ENCODE measurements at regions not wholly inside any gene's neighbourhood (a gene's known extent, or its start where the extent isn't known, plus 50 kb on each side); places are given as distances from the start of the nearest gene placed in this dataset.

DNA sequence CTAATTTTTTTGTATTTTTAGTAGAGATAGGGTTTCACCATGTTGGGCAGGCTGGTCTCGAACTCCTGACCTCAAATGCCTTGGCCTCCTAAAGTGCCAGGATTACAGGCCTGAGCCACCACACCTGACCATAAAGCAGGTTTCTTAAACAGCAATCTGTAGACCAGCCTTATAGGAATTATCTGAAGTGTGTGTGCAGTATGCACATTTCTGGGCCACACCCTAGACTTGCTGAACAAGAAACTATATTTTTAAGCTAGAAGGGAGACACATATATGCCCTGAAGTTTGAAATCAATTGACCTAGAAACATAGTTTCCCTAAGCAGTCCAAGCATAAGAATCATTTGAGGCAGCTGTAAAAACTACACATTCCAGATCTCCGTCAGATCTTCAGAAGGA, 805.7 kb downstream of the TUSC7 start:
- no peaks in the 10 kb centered on the region for H3K9me3 ChIP-seq
- ChIA-PET CTCF (no interaction called here), POLR2A (no interaction called here)
- H3K27ac ChIP-seq (ENCODE audit: low read depth in 2 of 2, low read length in 1 of 2) = no peak overlapping the region
- no peaks in the 10 kb centered on the region for H3K79me2 ChIP-seq (ENCODE audit: insufficient read depth)
- peaks cover 8% of the 10 kb centered on the region for H3F3A ChIP-seq (replicated peaks; ENCODE audit: insufficient read depth)
- no peak for DNase-seq
- no peaks in the 10 kb centered on the region for H4K20me1 ChIP-seq (ENCODE audit: insufficient read depth)
- H3K4me2 ChIP-seq = no peak overlapping the region
- no peaks in the 10 kb centered on the region for H3K9me2 ChIP-seq
- no peak overlapping the region for H3K9ac ChIP-seq
- no peak overlapping the region for H2AFZ ChIP-seq (ENCODE audit: low read depth)
- TF ChIP-seq JUND (IDR thresholded peaks at IDR 0.05) (no peak), TCF12 (IDR thresholded peaks at IDR 0.05) (no peak), CHD2 (IDR thresholded peaks at IDR 0.05; ENCODE audit: low read length, partially characterized antibody) (no peak), SIN3A (IDR thresholded peaks at IDR 0.05; ENCODE audit: borderline replicate concordance, low read depth, low read length) (no peak), MXI1 (IDR thresholded peaks at IDR 0.05; ENCODE audit: low read depth, low read length) (no peak), SMC3 (IDR thresholded peaks at IDR 0.05; ENCODE audit: low read depth, low read length) (no peak), FOSL2 (IDR thresholded peaks at IDR 0.05; ENCODE audit: borderline replicate concordance, low read depth) (no peak), YY1 (IDR thresholded peaks at IDR 0.05; ENCODE audit: low read depth) (no peak), ELF1 (IDR thresholded peaks at IDR 0.05) (no peak), GABPA (IDR thresholded peaks at IDR 0.05; ENCODE audit: low read depth) (no peak), FOXM1 (IDR thresholded peaks at IDR 0.05; ENCODE audit: low read depth) (no peak)
- TF ChIP-seq, protein P1, sequence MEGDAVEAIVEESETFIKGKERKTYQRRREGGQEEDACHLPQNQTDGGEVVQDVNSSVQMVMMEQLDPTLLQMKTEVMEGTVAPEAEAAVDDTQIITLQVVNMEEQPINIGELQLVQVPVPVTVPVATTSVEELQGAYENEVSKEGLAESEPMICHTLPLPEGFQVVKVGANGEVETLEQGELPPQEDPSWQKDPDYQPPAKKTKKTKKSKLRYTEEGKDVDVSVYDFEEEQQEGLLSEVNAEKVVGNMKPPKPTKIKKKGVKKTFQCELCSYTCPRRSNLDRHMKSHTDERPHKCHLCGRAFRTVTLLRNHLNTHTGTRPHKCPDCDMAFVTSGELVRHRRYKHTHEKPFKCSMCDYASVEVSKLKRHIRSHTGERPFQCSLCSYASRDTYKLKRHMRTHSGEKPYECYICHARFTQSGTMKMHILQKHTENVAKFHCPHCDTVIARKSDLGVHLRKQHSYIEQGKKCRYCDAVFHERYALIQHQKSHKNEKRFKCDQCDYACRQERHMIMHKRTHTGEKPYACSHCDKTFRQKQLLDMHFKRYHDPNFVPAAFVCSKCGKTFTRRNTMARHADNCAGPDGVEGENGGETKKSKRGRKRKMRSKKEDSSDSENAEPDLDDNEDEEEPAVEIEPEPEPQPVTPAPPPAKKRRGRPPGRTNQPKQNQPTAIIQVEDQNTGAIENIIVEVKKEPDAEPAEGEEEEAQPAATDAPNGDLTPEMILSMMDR (IDR thresholded peaks at IDR 0.05) = no peak
- H3K4me3 ChIP-seq (ENCODE audit: low read depth in 2 of 2, low read length in 1 of 2) = no peak overlapping the region
- no peaks in the 10 kb centered on the region for H3K27me3 ChIP-seq (ENCODE audit: insufficient read depth)
- H3K36me3 ChIP-seq (replicated peaks in 1 of 2; ENCODE audit: control insufficient read depth in 1 of 2, insufficient read depth in 2 of 2, low read length in 1 of 2) = no peaks in the 10 kb centered on the region
- 82% methylated on average over 1 of the region's 2 CpGs for WGBS (ENCODE audit: low lambda C conversion rate)
- H3K4me1 ChIP-seq (ENCODE audit: control insufficient read depth in 1 of 2, insufficient read depth in 2 of 2, low read depth in 1 of 2, low read length in 1 of 2) = peaks cover 0 to 9% of the 10 kb centered on the region in 2 experiments; a peak in 2 of 4 replicates

DNA sequence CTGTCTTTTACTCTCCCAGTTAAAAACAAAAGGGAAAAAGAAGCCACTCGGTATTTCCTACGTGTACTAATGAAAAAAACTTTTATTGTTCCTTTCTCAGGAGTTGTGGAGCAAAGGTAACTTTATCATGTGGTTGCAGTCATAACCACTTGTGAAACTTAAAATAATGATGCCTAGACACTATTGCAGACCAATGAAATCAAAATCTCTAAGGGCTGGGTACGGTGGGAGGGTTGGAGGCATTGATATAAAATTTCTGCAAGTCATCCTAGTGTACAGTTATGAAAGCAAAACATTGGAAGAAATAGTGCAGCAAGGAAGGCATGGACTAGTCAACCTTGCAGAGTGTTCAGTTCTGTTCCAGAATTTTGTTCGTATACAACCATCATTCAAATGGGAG, 808.8 kb downstream of the TUSC7 start:
- no peaks in the 10 kb centered on the region for H3K79me2 ChIP-seq (ENCODE audit: insufficient read depth)
- H3F3A ChIP-seq (replicated peaks; ENCODE audit: insufficient read depth) = no peaks in the 10 kb centered on the region
- no peak for DNase-seq
- POLR2A ChIA-PET = no interaction called here
- H3K4me3 ChIP-seq (ENCODE audit: low read depth in 2 of 2, low read length in 1 of 2) = no peak overlapping the region
- H3K27ac ChIP-seq (ENCODE audit: low read depth in 2 of 2, low read length in 1 of 2) = no peak overlapping the region
- WGBS (ENCODE audit: low lambda C conversion rate) = 86% methylated on average over 4 of the region's 4 CpGs
- no peaks in the 10 kb centered on the region for H3K9me2 ChIP-seq
- no peaks in the 10 kb centered on the region for H3K9me3 ChIP-seq
- H2AFZ ChIP-seq (ENCODE audit: low read depth) = no peak overlapping the region
- no peaks in the 10 kb centered on the region for H3K27me3 ChIP-seq (ENCODE audit: insufficient read depth)
- no peaks in the 10 kb centered on the region for H3K36me3 ChIP-seq (replicated peaks in 1 of 2; ENCODE audit: control insufficient read depth in 1 of 2, insufficient read depth in 2 of 2, low read length in 1 of 2)
- no peak for TF ChIP-seq EP300 (IDR thresholded peaks at IDR 0.05; ENCODE audit: borderline replicate concordance in 1 of 2, low read depth in 1 of 2, low read length in 1 of 2)
- TF ChIP-seq POLR2AphosphoS5 (IDR thresholded peaks at IDR 0.05; ENCODE audit: low read depth, low read length) = no peak
- no peak for TF ChIP-seq CHD2 (IDR thresholded peaks at IDR 0.05; ENCODE audit: low read length, partially characterized antibody)
- TF ChIP-seq, protein P2, sequence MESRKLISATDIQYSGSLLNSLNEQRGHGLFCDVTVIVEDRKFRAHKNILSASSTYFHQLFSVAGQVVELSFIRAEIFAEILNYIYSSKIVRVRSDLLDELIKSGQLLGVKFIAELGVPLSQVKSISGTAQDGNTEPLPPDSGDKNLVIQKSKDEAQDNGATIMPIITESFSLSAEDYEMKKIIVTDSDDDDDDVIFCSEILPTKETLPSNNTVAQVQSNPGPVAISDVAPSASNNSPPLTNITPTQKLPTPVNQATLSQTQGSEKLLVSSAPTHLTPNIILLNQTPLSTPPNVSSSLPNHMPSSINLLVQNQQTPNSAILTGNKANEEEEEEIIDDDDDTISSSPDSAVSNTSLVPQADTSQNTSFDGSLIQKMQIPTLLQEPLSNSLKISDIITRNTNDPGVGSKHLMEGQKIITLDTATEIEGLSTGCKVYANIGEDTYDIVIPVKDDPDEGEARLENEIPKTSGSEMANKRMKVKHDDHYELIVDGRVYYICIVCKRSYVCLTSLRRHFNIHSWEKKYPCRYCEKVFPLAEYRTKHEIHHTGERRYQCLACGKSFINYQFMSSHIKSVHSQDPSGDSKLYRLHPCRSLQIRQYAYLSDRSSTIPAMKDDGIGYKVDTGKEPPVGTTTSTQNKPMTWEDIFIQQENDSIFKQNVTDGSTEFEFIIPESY (IDR thresholded peaks at IDR 0.05; ENCODE audit: borderline replicate concordance, low read depth) = no peak
- TF ChIP-seq GATA2 (CRISPR knock-in tag; IDR thresholded peaks at IDR 0.05) = no peak
- TF ChIP-seq, protein P3, sequence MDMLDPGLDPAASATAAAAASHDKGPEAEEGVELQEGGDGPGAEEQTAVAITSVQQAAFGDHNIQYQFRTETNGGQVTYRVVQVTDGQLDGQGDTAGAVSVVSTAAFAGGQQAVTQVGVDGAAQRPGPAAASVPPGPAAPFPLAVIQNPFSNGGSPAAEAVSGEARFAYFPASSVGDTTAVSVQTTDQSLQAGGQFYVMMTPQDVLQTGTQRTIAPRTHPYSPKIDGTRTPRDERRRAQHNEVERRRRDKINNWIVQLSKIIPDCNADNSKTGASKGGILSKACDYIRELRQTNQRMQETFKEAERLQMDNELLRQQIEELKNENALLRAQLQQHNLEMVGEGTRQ (IDR thresholded peaks at IDR 0.05; ENCODE audit: borderline replicate concordance, low read depth, low read length) = no peak
- TF ChIP-seq, protein P4, sequence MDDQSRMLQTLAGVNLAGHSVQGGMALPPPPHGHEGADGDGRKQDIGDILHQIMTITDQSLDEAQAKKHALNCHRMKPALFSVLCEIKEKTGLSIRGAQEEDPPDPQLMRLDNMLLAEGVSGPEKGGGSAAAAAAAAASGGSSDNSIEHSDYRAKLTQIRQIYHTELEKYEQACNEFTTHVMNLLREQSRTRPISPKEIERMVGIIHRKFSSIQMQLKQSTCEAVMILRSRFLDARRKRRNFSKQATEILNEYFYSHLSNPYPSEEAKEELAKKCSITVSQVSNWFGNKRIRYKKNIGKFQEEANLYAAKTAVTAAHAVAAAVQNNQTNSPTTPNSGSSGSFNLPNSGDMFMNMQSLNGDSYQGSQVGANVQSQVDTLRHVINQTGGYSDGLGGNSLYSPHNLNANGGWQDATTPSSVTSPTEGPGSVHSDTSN (IDR thresholded peaks at IDR 0.05) = no peak
- no peak for TF ChIP-seq GABPA (IDR thresholded peaks at IDR 0.05; ENCODE audit: low read depth)
- TF ChIP-seq, protein P5, sequence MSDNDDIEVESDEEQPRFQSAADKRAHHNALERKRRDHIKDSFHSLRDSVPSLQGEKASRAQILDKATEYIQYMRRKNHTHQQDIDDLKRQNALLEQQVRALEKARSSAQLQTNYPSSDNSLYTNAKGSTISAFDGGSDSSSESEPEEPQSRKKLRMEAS (IDR thresholded peaks at IDR 0.05; ENCODE audit: low read depth) = no peak
- TF ChIP-seq, protein P6, sequence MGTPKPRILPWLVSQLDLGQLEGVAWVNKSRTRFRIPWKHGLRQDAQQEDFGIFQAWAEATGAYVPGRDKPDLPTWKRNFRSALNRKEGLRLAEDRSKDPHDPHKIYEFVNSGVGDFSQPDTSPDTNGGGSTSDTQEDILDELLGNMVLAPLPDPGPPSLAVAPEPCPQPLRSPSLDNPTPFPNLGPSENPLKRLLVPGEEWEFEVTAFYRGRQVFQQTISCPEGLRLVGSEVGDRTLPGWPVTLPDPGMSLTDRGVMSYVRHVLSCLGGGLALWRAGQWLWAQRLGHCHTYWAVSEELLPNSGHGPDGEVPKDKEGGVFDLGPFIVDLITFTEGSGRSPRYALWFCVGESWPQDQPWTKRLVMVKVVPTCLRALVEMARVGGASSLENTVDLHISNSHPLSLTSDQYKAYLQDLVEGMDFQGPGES (IDR thresholded peaks at IDR 0.05; ENCODE audit: low read depth, low read length) = no peak
- TF ChIP-seq TEAD4 (IDR thresholded peaks at IDR 0.05; ENCODE audit: borderline replicate concordance, insufficient read depth) = no peak
- no peak for TF ChIP-seq RAD21 (IDR thresholded peaks at IDR 0.05; ENCODE audit: low read length)
- no peak for TF ChIP-seq NRF1 (IDR thresholded peaks at IDR 0.05; ENCODE audit: low read depth, low read length)
- no peak for TF ChIP-seq TAF1 (IDR thresholded peaks at IDR 0.05; ENCODE audit: borderline replicate concordance, low read depth, low read length)
- peaks cover 0 to 6% of the 10 kb centered on the region in 2 experiments; a peak in 2 of 4 replicates for H3K4me1 ChIP-seq (ENCODE audit: control insufficient read depth in 1 of 2, insufficient read depth in 2 of 2, low read depth in 1 of 2, low read length in 1 of 2)
- no peak overlapping the region for H3K9ac ChIP-seq
- no peaks in the 10 kb centered on the region for H4K20me1 ChIP-seq (ENCODE audit: insufficient read depth)
- no peak overlapping the region for H3K4me2 ChIP-seq
- CTCF ChIA-PET = interaction anchor here (0.7 kb wide), 1 partner anchor 8 kb away, joined by 4 read pairs; no protein-coding TSS in a partner anchor
